ENCODE measurements at regions not wholly inside any gene's neighbourhood (a gene's known extent, or its start where the extent isn't known, plus 50 kb on each side); places are given as distances from the start of the nearest gene placed in this dataset.

DNA sequence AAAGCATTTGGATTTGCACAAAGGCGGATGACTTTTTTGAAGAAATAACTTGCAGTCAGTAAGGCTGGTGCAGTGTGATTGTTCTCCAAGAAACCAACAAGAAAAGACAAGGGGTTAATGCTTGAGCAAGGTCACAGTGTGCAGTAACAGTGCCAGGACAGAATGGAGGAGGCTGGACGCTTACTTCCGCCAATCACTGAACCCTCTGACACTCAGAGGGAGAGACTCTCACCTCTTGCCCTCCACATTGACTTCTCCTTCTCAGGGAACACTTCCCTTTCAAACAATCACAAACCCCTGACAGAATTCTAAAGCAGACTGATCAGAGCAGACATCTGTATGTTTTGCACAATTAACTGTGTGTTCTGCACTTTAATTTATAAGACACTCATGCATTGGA lies 228.4 kb downstream of the BLID start:
- Mint-ChIP-seq H3K27me3 (ENCODE audit: low read depth) (no peaks in the 10 kb centered on the region), H3K9me3 (peaks cover 4% of the 10 kb centered on the region), H3K27ac (no peak overlapping the region), H3K4me3 (no peak overlapping the region), H3K4me1 (peaks cover 34% of the 10 kb centered on the region), H3K36me3 (no peaks in the 10 kb centered on the region)
- DNase-seq (ENCODE audit: low spot score in 2 of 2, unreplicated experiment in 2 of 2), result no peak
- TF ChIP-seq, protein P1, sequence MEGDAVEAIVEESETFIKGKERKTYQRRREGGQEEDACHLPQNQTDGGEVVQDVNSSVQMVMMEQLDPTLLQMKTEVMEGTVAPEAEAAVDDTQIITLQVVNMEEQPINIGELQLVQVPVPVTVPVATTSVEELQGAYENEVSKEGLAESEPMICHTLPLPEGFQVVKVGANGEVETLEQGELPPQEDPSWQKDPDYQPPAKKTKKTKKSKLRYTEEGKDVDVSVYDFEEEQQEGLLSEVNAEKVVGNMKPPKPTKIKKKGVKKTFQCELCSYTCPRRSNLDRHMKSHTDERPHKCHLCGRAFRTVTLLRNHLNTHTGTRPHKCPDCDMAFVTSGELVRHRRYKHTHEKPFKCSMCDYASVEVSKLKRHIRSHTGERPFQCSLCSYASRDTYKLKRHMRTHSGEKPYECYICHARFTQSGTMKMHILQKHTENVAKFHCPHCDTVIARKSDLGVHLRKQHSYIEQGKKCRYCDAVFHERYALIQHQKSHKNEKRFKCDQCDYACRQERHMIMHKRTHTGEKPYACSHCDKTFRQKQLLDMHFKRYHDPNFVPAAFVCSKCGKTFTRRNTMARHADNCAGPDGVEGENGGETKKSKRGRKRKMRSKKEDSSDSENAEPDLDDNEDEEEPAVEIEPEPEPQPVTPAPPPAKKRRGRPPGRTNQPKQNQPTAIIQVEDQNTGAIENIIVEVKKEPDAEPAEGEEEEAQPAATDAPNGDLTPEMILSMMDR (IDR thresholded peaks at IDR 0.05; ENCODE audit: unreplicated experiment), result no peak

DNA sequence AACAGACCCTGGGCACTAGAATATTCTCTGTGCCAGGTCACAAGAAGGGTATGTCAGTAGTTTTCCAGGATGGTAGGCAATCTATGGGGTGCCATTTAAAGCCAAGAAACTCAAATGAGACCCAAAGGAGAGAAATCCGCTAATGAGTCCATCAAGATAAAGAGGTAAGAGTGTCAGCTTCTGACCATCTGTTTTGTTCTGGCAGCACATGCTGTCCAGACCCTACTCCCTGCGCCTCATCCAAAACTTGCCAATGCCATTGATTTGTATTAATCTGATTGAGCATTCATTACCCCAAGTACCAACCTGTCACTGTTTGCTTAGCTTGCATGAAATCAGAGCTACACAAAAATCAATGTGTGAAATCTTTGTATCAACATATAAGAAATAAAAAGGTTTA lies 229.0 kb downstream of the BLID start:
- peaks cover 28% of the 10 kb centered on the region for H3K4me1 Mint-ChIP-seq
- no peaks in the 10 kb centered on the region for H3K36me3 Mint-ChIP-seq
- DNase-seq (ENCODE audit: low spot score in 2 of 2, unreplicated experiment in 2 of 2), result no peak
- TF ChIP-seq, protein P1 (IDR thresholded peaks at IDR 0.05; ENCODE audit: unreplicated experiment), result no peak
- H3K4me3 Mint-ChIP-seq, result no peak overlapping the region
- no peaks in the 10 kb centered on the region for H3K27me3 Mint-ChIP-seq (ENCODE audit: low read depth)
- H3K9me3 Mint-ChIP-seq, result peaks cover 4% of the 10 kb centered on the region
- no peak overlapping the region for H3K27ac Mint-ChIP-seq

DNA sequence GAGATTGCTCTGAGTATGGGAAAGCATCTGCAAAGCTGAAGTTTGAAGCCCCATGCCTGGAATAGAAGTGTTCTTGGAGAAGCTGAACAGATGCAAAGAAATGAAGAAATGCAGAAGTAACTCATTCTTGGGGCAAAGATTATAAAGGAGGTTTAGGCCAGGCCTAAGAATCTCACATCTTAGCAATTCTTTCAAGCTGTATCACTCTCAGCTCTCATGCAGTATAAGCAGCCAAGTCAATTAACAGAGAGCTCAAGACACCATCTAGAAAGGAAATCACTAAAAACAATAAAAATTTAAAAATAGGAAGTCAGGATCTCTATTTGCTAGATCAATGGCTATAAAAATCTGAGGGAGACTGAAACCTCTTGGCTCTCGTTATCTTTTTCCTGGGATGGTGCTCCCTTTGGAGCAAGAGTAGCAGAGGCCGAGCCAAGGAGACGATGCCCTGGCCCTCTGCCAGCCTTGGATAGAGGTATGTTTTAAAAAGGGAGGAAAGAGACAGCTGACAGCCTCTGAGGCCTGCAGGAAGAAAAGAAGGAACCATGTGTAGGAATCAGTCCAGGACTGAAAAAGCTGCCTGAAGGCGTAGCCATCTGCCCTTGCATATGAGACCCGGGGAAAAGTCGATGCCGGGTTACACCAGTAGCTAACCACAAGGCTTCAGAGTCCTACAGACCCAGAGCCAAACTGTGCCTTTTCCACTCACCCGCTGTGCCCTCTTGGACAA lies 229.8 kb downstream of the BLID start:
- DNase-seq (ENCODE audit: low spot score in 2 of 2, unreplicated experiment in 2 of 2), result peak in 1 of 2 experiments; percentile 25
- Mint-ChIP-seq H3K4me1 (peaks cover 20% of the 10 kb centered on the region), H3K9me3 (peaks cover 4% of the 10 kb centered on the region), H3K27ac (peak overlapping the region; percentile 86), H3K4me3 (no peak overlapping the region), H3K36me3 (no peaks in the 10 kb centered on the region), H3K27me3 (ENCODE audit: low read depth) (no peaks in the 10 kb centered on the region)
- TF ChIP-seq, protein P1 (IDR thresholded peaks at IDR 0.05; ENCODE audit: unreplicated experiment), result no peak

DNA sequence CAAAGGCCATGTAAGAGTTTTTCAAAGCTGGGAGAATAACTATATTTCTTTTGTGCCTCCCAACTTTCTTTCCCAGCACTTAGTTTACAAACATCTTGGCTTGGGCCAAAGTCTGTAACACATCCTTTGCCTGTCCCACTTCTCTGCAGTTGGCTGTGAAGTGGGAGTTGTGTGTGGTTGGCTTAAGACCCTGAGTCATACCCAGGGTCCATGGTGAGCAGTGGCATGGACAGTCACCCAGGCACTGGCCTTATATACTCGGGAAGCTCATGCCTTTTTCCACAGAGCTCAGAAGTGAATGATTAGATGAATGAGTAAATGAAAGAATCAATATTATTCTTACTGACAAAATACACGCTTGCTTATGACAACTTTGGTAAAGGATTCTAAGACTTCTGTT lies 231.4 kb downstream of the BLID start:
- no peak overlapping the region for H3K4me3 Mint-ChIP-seq
- H3K4me1 Mint-ChIP-seq, result peaks cover 17% of the 10 kb centered on the region
- peaks cover 4% of the 10 kb centered on the region for H3K9me3 Mint-ChIP-seq
- TF ChIP-seq, protein P1 (IDR thresholded peaks at IDR 0.05; ENCODE audit: unreplicated experiment), result no peak
- H3K27me3 Mint-ChIP-seq (ENCODE audit: low read depth), result no peaks in the 10 kb centered on the region
- no peaks in the 10 kb centered on the region for H3K36me3 Mint-ChIP-seq
- H3K27ac Mint-ChIP-seq, result no peak overlapping the region
- no peak for DNase-seq (ENCODE audit: low spot score in 2 of 2, unreplicated experiment in 2 of 2)

DNA sequence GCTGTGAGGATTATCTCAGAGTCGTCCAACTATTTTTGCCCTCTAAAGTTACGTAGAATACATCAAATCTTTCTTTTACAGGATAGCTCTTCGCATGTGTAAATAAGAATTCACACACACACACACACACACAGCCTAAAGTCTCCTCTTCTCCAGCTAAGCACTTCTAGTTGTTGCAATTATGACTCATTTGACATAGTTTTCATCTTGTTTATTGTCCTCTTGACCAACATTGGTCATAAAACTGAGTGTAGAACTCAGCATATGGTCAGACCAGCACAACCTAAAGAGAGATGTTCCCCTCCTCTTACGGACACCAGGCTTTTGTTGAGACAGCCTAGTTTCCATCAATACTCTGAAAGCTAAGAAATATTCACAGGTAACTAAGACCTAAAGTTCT lies 234.2 kb downstream of the BLID start:
- H3K27ac Mint-ChIP-seq, result no peak overlapping the region
- no peaks in the 10 kb centered on the region for H3K36me3 Mint-ChIP-seq
- H3K9me3 Mint-ChIP-seq, result peaks cover 4% of the 10 kb centered on the region
- H3K4me1 Mint-ChIP-seq, result peaks cover 15% of the 10 kb centered on the region
- H3K27me3 Mint-ChIP-seq (ENCODE audit: low read depth), result no peaks in the 10 kb centered on the region
- TF ChIP-seq, protein P1 (IDR thresholded peaks at IDR 0.05; ENCODE audit: unreplicated experiment), result no peak
- no peak overlapping the region for H3K4me3 Mint-ChIP-seq
- no peak for DNase-seq (ENCODE audit: low spot score in 2 of 2, unreplicated experiment in 2 of 2)

All from mesothelial cell of epicardium (in vitro differentiated cells).